ENCODE measurements at regions not wholly inside any gene's neighbourhood (a gene's known extent, or its start where the extent isn't known, plus 50 kb on each side); places are given as distances from the start of the nearest gene placed in this dataset.

GRCh38 chr6:134402372-134402984 lies 84.6 kb upstream of the SGK1 start:
- no peak for DNase-seq
- no peaks in the 10 kb centered on the region for H3K36me3 ChIP-seq
- intact Hi-C loops (cut with DNase I; ENCODE audit: low total_unique reads) (no loop called here), in situ Hi-C loops (cut with MboI; ENCODE audit: low pct_ligation_motif_present in 1 of 4, low pct_unique_long_range_greater_than_20kb in 1 of 4, low sequenced_read_pairs in 3 of 4) (no loop called here)
- H3K27ac ChIP-seq = no peak overlapping the region
- H3K9me3 ChIP-seq = no peaks in the 10 kb centered on the region
- TF ChIP-seq CTCF (IDR thresholded peaks at IDR 0.05) = no peak
- H3K4me3 ChIP-seq = no peak overlapping the region
- WGBS, 2 donors (ENCODE audit: low coverage in 1 of 2) = 80 to 90% methylated on average over 2 of the region's 2 CpGs
- H3K27me3 ChIP-seq = no peaks in the 10 kb centered on the region
- no peaks in the 10 kb centered on the region for H3K4me1 ChIP-seq

GRCh38 chr6:134400941-134401340 lies 83.0 kb upstream of the SGK1 start:
- Histone ChIP-seq H3K36me3 (no peaks in the 10 kb centered on the region), H3K4me1 (no peaks in the 10 kb centered on the region), H3K27ac (no peak overlapping the region), H3K27me3 (no peaks in the 10 kb centered on the region), H3K4me3 (no peak overlapping the region), H3K9me3 (no peaks in the 10 kb centered on the region)
- TF ChIP-seq POLR2AphosphoS5 (IDR thresholded peaks at IDR 0.05) = no peak
- no peak for TF ChIP-seq EP300 (IDR thresholded peaks at IDR 0.05; ENCODE audit: low read depth)
- no peak for TF ChIP-seq CTCF (IDR thresholded peaks at IDR 0.05)
- no peak for TF ChIP-seq POLR2A (IDR thresholded peaks at IDR 0.05)
- intact Hi-C loops (cut with DNase I; ENCODE audit: low total_unique reads) = no loop called here
- in situ Hi-C loops (cut with MboI; ENCODE audit: low pct_ligation_motif_present in 1 of 4, low pct_unique_long_range_greater_than_20kb in 1 of 4, low sequenced_read_pairs in 3 of 4) = no loop called here
- DNase-seq = no peak
- WGBS, 2 donors (ENCODE audit: low coverage in 1 of 2) = 71 to 72% methylated on average over 2 of the region's 2 CpGs

- no peaks in the 10 kb centered on the region for H3K36me3 ChIP-seq
- no peaks in the 10 kb centered on the region for H3K27me3 ChIP-seq
- TF ChIP-seq CTCF (IDR thresholded peaks at IDR 0.05) = no peak
- no peak for TF ChIP-seq POLR2A (IDR thresholded peaks at IDR 0.05)
- no peak for TF ChIP-seq POLR2AphosphoS5 (IDR thresholded peaks at IDR 0.05)
- intact Hi-C loops (cut with DNase I; ENCODE audit: low total_unique reads) = loop anchor here (10.0 kb wide), 1 partner anchor 204 kb away; no protein-coding TSS in a partner anchor
- 31 to 45% methylated on average over 6 of the region's 6 CpGs for WGBS, 2 donors (ENCODE audit: low coverage in 1 of 2)
- no peaks in the 10 kb centered on the region for H3K9me3 ChIP-seq
- H3K27ac ChIP-seq = no peak overlapping the region
- no peak overlapping the region for H3K4me3 ChIP-seq
- in situ Hi-C loops (cut with MboI; ENCODE audit: low pct_ligation_motif_present in 1 of 4, low pct_unique_long_range_greater_than_20kb in 1 of 4, low sequenced_read_pairs in 3 of 4) = no loop called here
- DNase-seq = peak; percentile 18
- H3K4me1 ChIP-seq = no peaks in the 10 kb centered on the region
These were observed 80.5 kb upstream of the SGK1 start for GRCh38 chr6:134398453-134398852.

- Histone ChIP-seq H3K36me3 (no peaks in the 10 kb centered on the region), H3K4me1 (no peaks in the 10 kb centered on the region), H3K4me3 (no peak overlapping the region), H3K27me3 (no peaks in the 10 kb centered on the region), H3K9me3 (no peaks in the 10 kb centered on the region), H3K27ac (no peak overlapping the region)
- TF ChIP-seq POLR2A (IDR thresholded peaks at IDR 0.05) (no peak), POLR2AphosphoS5 (IDR thresholded peaks at IDR 0.05) (no peak), EP300 (IDR thresholded peaks at IDR 0.05; ENCODE audit: low read depth) (no peak), CTCF (IDR thresholded peaks at IDR 0.05) (no peak)
- intact Hi-C loops (cut with DNase I; ENCODE audit: low total_unique reads) = loop anchor here (10.0 kb wide), 1 partner anchor 203 kb away; no protein-coding TSS in a partner anchor
- WGBS, 2 donors (ENCODE audit: low coverage in 1 of 2) = 87% methylated on average over 5 of the region's 5 CpGs; no CpG with 5 or more reads in 1 of the 2 donors
- no peak for DNase-seq
- in situ Hi-C loops (cut with MboI; ENCODE audit: low pct_ligation_motif_present in 1 of 4, low pct_unique_long_range_greater_than_20kb in 1 of 4, low sequenced_read_pairs in 3 of 4) = no loop called here
These were observed 79.8 kb upstream of the SGK1 start for GRCh38 chr6:134397676-134398075.

Measured in transverse colon (tissue), 4 donors.